KG1 (cell line): ENCODE measurements at regions not wholly inside any gene's neighbourhood (a gene's known extent, or its start where the extent isn't known, plus 50 kb on each side); places are given as distances from the start of the nearest gene placed in this dataset.

Experiments
- DNase-seq: peaks from one replicate; lab custom pipeline; 2025; lab: John Stamatoyannopoulos, UW

- DNase-seq: no peak
Measured at GRCh38 chr16:79370736-79371135, 229.8 kb downstream of the MAF start.

DNA sequence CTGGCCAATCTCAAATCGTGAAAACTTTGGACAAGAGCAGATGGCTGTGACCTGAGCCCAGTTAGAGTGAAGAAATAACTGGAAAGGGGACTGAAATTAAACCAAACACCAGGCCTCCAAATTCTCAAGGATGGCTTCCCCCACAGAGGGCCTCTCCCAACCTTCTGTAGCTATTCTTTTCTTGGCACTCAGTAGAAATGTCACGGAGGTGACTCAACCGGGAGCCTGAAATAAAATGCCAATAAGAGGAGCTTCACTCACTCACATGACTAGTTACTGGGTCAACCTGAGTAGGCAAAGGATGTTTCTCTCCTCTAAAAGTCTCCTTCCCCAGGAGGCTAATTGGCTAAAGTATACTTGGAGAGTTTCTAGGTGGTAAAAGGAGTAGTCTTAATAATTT is 230.7 kb downstream of the MAF start:
- DNase-seq: no peak

- DNase-seq: no peak
Measured at GRCh38 chr16:79367822-79368221, 232.7 kb downstream of the MAF start.

DNA sequence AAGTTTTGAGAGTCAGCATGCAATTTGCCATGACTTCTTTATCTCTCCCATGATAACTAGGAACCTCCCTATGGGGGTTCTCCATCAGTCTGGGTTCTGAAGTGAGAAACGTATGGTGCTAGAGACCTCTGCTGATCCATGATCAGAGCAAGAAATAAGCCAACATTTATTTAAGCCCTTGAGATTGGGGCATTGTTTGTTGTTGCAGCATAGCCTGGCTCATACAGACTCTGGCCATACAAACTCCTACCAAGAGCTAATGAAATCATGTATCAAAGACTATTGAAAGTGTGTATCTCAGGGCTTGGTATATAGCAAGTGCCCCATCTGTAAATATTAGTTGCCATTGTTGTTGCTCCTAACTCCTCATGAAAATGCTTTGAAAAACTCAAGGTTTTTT is 233.9 kb downstream of the MAF start:
- DNase-seq: no peak

DNA sequence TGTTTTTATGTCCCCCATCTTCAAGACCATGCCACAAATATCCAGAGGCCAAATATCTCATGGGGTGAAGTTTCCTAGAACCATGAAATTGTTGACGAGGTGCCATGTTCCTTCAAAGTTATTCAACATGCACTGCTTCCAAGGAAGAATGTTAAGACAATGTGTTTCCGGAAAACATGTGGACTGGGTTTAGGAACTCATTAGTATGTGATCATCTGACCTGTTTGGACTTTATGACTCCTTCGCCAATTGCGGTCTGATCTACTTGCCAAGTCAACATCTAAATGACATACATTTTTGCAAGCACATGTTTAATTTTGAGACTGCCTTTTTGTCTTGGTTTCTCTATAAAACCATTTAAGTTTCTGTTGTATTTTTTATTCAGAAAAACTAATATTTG is 234.8 kb downstream of the MAF start:
- no peak for DNase-seq

GRCh38 chr16:79363484-79363883 is 237.1 kb downstream of the MAF start:
- no peak for DNase-seq

GRCh38 chr16:79363035-79363434 is 237.5 kb downstream of the MAF start:
- DNase-seq: no peak

GRCh38 chr16:79362300-79362970 is 238.1 kb downstream of the MAF start:
- no peak for DNase-seq

DNA sequence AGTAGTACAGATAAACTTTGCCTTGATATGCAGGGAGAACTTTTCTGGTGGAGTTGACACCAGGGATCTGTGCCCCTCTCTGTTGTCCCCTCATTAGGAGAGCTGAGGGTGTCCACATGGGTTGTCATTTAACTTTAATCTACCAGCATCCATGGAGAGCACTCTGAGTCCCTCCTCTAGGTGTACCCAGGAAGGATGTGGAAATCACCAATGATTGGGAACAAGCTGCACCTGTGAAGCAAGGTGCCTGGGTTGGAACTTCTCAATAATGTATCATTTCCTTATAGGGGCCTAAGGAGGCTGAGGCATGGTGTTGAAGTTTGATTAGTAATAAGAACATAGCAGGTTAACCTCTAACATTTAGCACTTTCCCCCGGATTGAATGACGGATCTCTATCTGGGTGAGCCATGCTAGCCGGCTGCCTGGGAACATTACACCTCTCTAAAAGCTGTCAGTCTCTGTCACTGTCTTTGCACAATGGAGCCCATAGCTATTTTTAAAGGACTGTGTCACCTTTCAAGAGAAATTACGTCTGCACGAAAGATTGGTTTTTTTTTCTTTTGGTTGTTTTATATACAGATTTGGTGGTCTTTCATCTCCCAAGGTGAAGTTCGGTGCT is 239.3 kb downstream of the MAF start:
- no peak for DNase-seq

DNA sequence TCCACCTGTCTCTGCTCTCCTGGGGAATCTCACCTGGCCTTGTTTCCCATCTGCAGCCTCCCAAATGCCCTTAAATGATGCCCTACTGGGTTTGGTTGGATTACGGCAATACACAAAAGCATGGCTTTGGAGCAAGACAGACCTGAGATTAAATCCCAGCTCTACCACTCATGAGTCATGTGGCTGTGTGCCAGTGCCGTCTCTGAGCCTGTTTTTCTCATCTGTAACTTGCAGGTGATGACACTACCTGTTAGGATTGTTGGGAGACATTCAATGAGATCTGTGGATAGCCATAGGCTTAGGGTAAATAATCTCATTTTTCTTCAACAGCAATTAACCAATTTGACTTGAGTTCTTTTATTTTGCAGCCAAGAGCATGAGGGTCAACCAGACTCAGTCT is 240.3 kb downstream of the MAF start:
- no peak for DNase-seq

GRCh38 chr16:79359082-79359481 is 241.5 kb downstream of the MAF start:
- no peak for DNase-seq

GRCh38 chr16:79358188-79358587 is 242.3 kb downstream of the MAF start:
- DNase-seq: no peak

GRCh38 chr16:79355600-79356358 is 244.8 kb downstream of the MAF start:
- DNase-seq: no peak

- no peak for DNase-seq
Measured at GRCh38 chr16:79351927-79352326, 248.6 kb downstream of the MAF start.

DNA sequence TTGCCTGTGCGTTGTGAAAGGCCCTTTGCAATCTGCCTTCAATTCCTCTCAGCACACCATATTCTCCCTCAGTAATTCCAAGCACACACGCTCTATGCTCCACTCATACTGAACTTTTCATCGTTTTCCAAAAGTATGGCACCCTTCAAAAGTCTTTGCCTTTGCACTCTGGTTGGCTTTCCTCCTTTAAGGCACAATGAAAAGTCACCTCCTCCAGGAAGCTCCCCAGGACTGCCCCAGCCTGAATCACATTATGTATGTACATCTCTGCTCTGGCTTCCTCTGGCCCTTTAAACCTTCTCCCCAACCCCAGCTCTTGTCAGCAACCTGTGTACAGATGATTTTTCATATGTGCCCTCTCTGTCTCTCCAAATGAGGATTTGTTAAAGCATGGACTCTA is 250.7 kb downstream of the MAF start:
- DNase-seq: no peak

GRCh38 chr16:79348521-79349306 is 251.8 kb downstream of the MAF start:
- no peak for DNase-seq

DNA sequence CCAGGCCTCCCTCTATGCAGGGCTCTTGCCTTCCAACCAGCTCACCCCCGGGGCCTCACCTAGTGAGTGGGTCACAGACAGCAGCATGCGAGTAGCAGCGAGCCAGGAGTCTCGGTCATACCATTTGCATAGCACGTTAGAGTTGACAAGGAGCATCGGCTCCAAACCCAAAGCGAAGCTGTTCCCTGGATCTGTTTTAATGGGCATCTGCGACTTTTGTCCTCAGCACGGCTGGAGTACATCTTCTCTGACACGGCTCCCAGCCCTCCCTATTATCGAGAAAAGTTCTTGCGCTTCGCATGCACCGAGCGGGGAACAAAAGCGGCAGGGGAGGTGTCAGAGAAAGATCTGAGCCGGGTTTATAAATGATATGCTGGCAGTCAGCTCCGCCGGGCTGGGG is 253.3 kb downstream of the MAF start:
- no peak for DNase-seq

DNA sequence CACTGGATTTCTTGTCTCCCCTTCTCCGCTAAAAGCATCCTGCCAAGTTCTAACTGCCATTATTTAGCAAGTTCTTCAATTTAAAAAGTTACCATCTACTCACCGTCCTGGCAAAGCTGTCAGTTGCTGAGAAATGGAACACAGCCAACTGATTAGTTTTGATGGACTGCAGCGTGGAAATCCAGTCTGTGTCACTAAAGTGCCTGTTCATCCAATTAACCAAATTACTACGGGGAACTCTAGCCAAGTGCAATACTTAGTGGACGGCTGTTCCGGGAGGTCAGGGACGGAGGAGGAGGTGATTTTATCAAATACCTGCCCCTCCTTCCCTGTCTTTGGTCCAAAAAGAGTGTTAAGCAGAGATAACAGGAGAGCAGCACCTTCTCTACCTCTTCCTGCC is 260.7 kb downstream of the MAF start:
- no peak for DNase-seq

- no peak for DNase-seq
Measured at GRCh38 chr16:79337906-79338305, 262.6 kb downstream of the MAF start.

- DNase-seq: no peak
Measured at GRCh38 chr16:79336437-79337229, 263.9 kb downstream of the MAF start.

DNA sequence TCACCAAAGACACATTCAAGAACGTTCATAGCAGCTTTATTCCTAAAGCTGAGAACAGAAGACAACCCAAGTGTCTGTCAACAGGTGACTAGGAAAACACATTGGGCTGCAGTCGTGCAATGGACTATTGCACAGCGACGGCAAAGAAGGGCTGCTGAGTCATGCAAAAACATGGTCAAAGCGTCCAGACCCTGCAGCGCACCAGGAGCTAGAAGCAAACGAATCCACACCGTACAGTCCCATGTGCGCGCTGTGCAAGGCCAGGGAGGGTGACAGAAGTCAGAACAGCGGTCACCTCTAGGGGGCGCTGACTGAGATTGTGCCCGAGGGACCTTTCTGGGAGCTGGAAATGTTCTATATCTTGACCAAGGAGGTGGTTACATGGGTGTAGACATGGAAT is 266.4 kb downstream of the MAF start:
- DNase-seq: no peak

DNA sequence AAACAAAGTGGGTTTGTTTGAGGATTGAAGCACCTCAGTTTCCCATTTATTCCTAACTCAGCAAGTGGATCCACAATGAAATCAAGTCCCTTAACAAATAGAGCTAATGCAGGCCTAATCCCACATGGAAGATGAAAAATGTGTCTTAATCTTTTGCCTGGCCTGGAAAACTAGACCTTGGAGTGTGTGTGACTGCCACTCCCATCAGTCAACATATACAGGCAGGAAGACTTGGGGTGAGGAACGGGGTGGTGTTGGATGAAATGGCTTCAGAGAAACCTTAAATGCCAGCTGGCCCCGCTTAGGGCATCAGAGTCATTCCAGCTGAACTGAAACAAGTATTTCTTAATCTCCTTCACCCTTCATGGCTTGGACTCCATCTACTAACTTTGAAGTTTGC is 269.5 kb downstream of the MAF start:
- no peak for DNase-seq
